Neural crest cell (in vitro differentiated cells): ENCODE measurements at regions not wholly inside any gene's neighbourhood (a gene's known extent, or its start where the extent isn't known, plus 50 kb on each side); places are given as distances from the start of the nearest gene placed in this dataset.

Experiments used
- DNase-seq: peaks from one replicate; pipeline ENCODE4 v3.0.0; 2021; ENCODE audit warnings: low read depth, mixed read lengths, low spot score
- H3K27ac Mint-ChIP-seq: one replicate; pipeline ENCODE4 v1.8.0; 2021; ENCODE audit warnings: mild to moderate bottlenecking, mixed read lengths; ENCODE audit not compliant: unreplicated experiment
- H3K27me3 Mint-ChIP-seq: 2 replicates; pipeline ENCODE4 v1.8.0; 2021; ENCODE audit warnings: low read depth, mild to moderate bottlenecking, mixed read lengths
- H3K36me3 Mint-ChIP-seq: 2 replicates; pipeline ENCODE4 v1.8.0; 2021; ENCODE audit warnings: low read depth, mild to moderate bottlenecking, mixed read lengths
- H3K4me1 Mint-ChIP-seq: 2 replicates; pipeline ENCODE4 v1.8.0; 2021; ENCODE audit warnings: mixed read lengths
- H3K4me3 Mint-ChIP-seq: one replicate; pipeline ENCODE4 v1.8.0; 2021; ENCODE audit warnings: mild to moderate bottlenecking, mixed read lengths
- H3K9me3 Mint-ChIP-seq: 2 replicates; pipeline ENCODE4 v1.8.0; 2021; ENCODE audit warnings: mixed read lengths
- TF ChIP-seq, protein P1 (sequence below): fragments of 200-600 bp; sonication (generic); conservative IDR thresholded peaks from 2 replicates; pipeline ENCODE4 v1.5.0; 2021; ENCODE audit warnings: antibody characterized with exemption, mild to moderate bottlenecking

GRCh38 chr21:41564871-41565274 is 56.9 kb upstream of the TMPRSS2 start:
- H3K4me3 Mint-ChIP-seq, result no peak overlapping the region
- no peaks in the 10 kb centered on the region for H3K4me1 Mint-ChIP-seq
- peaks cover 5% of the 10 kb centered on the region for H3K27me3 Mint-ChIP-seq
- TF ChIP-seq, protein P1, sequence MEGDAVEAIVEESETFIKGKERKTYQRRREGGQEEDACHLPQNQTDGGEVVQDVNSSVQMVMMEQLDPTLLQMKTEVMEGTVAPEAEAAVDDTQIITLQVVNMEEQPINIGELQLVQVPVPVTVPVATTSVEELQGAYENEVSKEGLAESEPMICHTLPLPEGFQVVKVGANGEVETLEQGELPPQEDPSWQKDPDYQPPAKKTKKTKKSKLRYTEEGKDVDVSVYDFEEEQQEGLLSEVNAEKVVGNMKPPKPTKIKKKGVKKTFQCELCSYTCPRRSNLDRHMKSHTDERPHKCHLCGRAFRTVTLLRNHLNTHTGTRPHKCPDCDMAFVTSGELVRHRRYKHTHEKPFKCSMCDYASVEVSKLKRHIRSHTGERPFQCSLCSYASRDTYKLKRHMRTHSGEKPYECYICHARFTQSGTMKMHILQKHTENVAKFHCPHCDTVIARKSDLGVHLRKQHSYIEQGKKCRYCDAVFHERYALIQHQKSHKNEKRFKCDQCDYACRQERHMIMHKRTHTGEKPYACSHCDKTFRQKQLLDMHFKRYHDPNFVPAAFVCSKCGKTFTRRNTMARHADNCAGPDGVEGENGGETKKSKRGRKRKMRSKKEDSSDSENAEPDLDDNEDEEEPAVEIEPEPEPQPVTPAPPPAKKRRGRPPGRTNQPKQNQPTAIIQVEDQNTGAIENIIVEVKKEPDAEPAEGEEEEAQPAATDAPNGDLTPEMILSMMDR, result no peak
- H3K36me3 Mint-ChIP-seq, result no peaks in the 10 kb centered on the region
- DNase-seq, result no peak
- H3K27ac Mint-ChIP-seq, result no peak overlapping the region
- no peaks in the 10 kb centered on the region for H3K9me3 Mint-ChIP-seq

GRCh38 chr21:41562101-41563000 is 54.4 kb upstream of the TMPRSS2 start:
- Mint-ChIP-seq H3K36me3 (no peaks in the 10 kb centered on the region), H3K27ac (peak overlapping the region; percentile 78), H3K27me3 (peaks cover 2% of the 10 kb centered on the region), H3K4me1 (no peaks in the 10 kb centered on the region), H3K4me3 (no peak overlapping the region), H3K9me3 (no peaks in the 10 kb centered on the region)
- TF ChIP-seq, protein P1, result no peak
- no peak for DNase-seq

DNA sequence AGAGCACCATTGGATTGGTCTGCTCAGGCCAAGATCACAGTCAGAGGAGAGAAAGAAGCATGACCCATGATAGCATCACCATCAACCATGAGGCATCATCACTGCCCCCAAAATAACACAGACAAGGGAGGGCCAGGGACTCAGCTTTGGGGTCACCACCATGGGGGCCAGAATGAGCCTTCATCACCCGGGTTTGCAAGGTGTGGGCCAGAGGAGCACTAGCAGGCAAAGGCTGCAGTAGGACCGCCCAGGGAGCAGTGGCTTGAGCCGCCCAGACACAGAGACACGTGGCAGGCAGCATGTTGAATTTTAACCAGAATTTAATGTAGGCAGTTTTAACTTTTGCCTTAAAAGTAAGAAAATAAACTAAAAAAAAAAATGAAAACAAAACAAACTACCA is 53.7 kb upstream of the TMPRSS2 start:
- no peak for DNase-seq
- Mint-ChIP-seq H3K4me1 (peaks cover 1% of the 10 kb centered on the region), H3K27me3 (peaks cover 2% of the 10 kb centered on the region), H3K36me3 (no peaks in the 10 kb centered on the region), H3K4me3 (no peak overlapping the region), H3K27ac (no peak overlapping the region), H3K9me3 (no peaks in the 10 kb centered on the region)
- TF ChIP-seq, protein P1, result no peak

DNA sequence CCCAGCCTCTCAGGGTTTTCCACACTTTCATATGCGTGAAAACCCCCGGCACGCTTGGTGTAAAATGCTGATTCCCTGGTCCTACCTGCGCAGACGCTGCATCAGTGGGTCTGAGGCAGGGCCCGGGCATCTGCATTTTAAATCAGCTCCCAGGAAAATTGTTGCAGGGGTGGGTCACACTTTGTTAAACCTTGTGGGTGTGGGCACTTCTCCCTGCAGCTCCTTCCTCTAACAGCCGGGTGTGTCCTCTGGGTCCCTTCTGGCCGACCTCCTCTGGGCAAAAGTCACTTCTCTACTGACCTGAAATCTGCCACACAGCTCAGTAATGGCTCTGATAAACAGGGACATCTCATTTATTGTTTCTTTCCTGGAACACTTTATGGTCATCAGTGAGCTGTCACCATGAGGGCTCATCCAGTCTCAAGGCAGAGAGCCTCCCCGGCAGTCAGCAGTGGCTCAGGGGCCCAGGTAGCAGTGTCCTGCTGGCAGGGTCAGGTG is 52.8 kb upstream of the TMPRSS2 start:
- no peak for DNase-seq

DNA sequence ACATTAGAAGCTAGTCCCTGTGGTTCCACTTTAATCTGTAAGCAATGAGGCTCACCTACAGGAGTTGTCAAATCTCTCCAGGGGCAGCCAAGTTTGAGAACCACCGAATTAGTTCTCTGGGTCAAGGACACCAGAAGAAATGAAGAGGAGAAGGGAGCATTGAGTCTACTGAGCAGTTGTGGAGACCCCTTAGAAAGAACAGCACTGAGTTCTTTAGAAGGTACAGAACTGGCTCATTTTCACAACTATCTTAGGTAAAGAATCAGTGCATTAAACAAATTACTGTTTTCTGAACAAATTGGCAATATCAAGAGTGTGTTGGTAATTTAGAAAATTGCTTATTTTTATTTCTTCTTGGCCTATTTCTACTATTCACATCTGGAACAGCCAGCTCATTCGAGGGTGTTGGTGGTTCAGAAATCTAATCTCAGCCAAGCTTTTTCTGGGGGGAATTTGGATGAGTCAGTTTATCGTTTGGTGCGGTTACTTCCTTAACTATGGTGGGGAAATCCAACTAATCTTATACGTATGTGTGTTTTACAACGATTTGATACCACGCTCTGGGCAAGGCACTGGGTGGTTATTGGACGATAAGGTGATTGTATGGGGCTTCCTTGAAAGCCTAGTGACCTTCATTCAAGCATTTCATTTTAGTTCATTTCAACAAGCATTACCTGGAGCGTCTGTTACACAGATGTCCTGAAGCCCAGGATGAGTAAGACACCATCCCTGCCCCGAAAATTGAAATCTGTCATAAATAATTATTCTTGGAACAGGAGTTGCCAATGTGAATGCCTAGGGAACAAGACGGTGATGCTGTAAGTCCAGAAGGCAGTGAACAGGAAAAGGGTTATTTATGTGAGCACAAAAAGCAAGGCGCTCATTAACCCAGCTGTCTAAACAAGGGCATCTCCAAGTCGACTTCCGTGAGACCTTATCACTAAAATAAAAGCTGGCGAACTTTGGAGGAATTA is 52.0 kb upstream of the TMPRSS2 start:
- H3K27ac Mint-ChIP-seq, result no peak overlapping the region
- H3K36me3 Mint-ChIP-seq, result no peaks in the 10 kb centered on the region

More for the DNA sequence above, 52.8 kb upstream of the TMPRSS2 start:
- Mint-ChIP-seq H3K4me3 (no peak overlapping the region), H3K27me3 (peaks cover 2% of the 10 kb centered on the region), H3K36me3 (no peaks in the 10 kb centered on the region), H3K9me3 (no peaks in the 10 kb centered on the region), H3K27ac (no peak overlapping the region), H3K4me1 (peaks cover 5% of the 10 kb centered on the region)
- TF ChIP-seq, protein P1, result no peak

More for the DNA sequence above, 52.0 kb upstream of the TMPRSS2 start:
- Mint-ChIP-seq H3K4me1 (peaks cover 5% of the 10 kb centered on the region), H3K27me3 (peaks cover under 1% of the 10 kb centered on the region), H3K9me3 (no peaks in the 10 kb centered on the region), H3K4me3 (no peak overlapping the region)
- DNase-seq, result no peak
- TF ChIP-seq, protein P1, result no peak
